ENCODE measurements at regions not wholly inside any gene's neighbourhood (a gene's known extent, or its start where the extent isn't known, plus 50 kb on each side); places are given as distances from the start of the nearest gene placed in this dataset.
A peak's percentile ranks its signal among the peaks of the same experiment; 100 is the strongest.

- Histone ChIP-seq H3K9me3 (ENCODE audit: control insufficient read depth in 4 of 4, insufficient read depth in 3 of 4, low read length in 3 of 4) (peaks cover 0 to 2% (median 0%) of the 10 kb centered on the region in 4 donors), H3K36me3 (ENCODE audit: control insufficient read depth in 4 of 4, insufficient read depth in 4 of 4, low read length in 4 of 4) (no peaks in the 10 kb centered on the region), H3K27ac (ENCODE audit: low read depth in 1 of 2, low read length in 1 of 2) (no peak overlapping the region), H3K4me1 (ENCODE audit: control insufficient read depth in 5 of 5, insufficient read depth in 5 of 5, low read length in 5 of 5) (peaks cover 0 to 26% (median 1%) of the 10 kb centered on the region in 5 donors), H3K9ac (ENCODE audit: insufficient read depth in 1 of 2, low read length in 2 of 2) (no peak overlapping the region), H3K4me3 (no peak overlapping the region), H3K27me3 (ENCODE audit: control insufficient read depth in 3 of 3, insufficient read depth in 3 of 3, low read length in 2 of 3) (no peaks in the 10 kb centered on the region)
- 75 to 79% methylated on average over 1 of the region's 1 CpG for WGBS, 2 donors
- no peak for ATAC-seq (ENCODE audit: insufficient read depth, low FRiP score)
- TF ChIP-seq CTCF (IDR thresholded peaks at IDR 0.05; ENCODE audit: control extremely low read depth, extremely low read depth), result no peak
- DNase-seq, result peak; percentile 49 to 91 (median 89)
Observed at GRCh38 chr13:75145927-75146326, 336.0 kb downstream of the TBC1D4 start.

- no peak for ATAC-seq (ENCODE audit: insufficient read depth, low FRiP score)
- no peak overlapping the region for H3K4me3 ChIP-seq
- H3K4me1 ChIP-seq (ENCODE audit: control insufficient read depth in 5 of 5, insufficient read depth in 5 of 5, low read length in 5 of 5), result no peaks in the 10 kb centered on the region
- no peaks in the 10 kb centered on the region for H3K36me3 ChIP-seq (ENCODE audit: control insufficient read depth in 4 of 4, insufficient read depth in 4 of 4, low read length in 4 of 4)
- peak in 2 of 3 donors; percentile 50 to 63 for DNase-seq
- no peaks in the 10 kb centered on the region for H3K27me3 ChIP-seq (ENCODE audit: control insufficient read depth in 3 of 3, insufficient read depth in 3 of 3, low read length in 2 of 3)
- H3K9ac ChIP-seq (ENCODE audit: insufficient read depth in 1 of 2, low read length in 2 of 2), result no peak overlapping the region
- no peak overlapping the region for H3K27ac ChIP-seq (ENCODE audit: low read depth in 1 of 2, low read length in 1 of 2)
- TF ChIP-seq CTCF (IDR thresholded peaks at IDR 0.05; ENCODE audit: control extremely low read depth, extremely low read depth), result no peak
- H3K9me3 ChIP-seq (ENCODE audit: control insufficient read depth in 4 of 4, insufficient read depth in 3 of 4, low read length in 3 of 4), result peaks cover 0 to 11% (median 4%) of the 10 kb centered on the region in 4 donors
Observed at GRCh38 chr13:75139291-75139690, 342.7 kb downstream of the TBC1D4 start.

GRCh38 chr13:75137911-75138571 lies 343.9 kb downstream of the TBC1D4 start:
- 73 to 77% methylated on average over 3 of the region's 3 CpGs for WGBS, 2 donors
- H3K27me3 ChIP-seq (ENCODE audit: control insufficient read depth in 3 of 3, insufficient read depth in 3 of 3, low read length in 2 of 3), result no peaks in the 10 kb centered on the region

More at GRCh38 chr13:75137911-75138571, 343.9 kb downstream of the TBC1D4 start:
- Histone ChIP-seq H3K9me3 (ENCODE audit: control insufficient read depth in 4 of 4, insufficient read depth in 3 of 4, low read length in 3 of 4) (peaks cover 0 to 11% (median 4%) of the 10 kb centered on the region in 4 donors), H3K27ac (ENCODE audit: low read depth in 1 of 2, low read length in 1 of 2) (no peak overlapping the region), H3K36me3 (ENCODE audit: control insufficient read depth in 4 of 4, insufficient read depth in 4 of 4, low read length in 4 of 4) (no peaks in the 10 kb centered on the region), H3K9ac (ENCODE audit: insufficient read depth in 1 of 2, low read length in 2 of 2) (no peak overlapping the region), H3K4me3 (no peak overlapping the region), H3K4me1 (ENCODE audit: control insufficient read depth in 5 of 5, insufficient read depth in 5 of 5, low read length in 5 of 5) (no peaks in the 10 kb centered on the region)
- no peak for TF ChIP-seq CTCF (IDR thresholded peaks at IDR 0.05; ENCODE audit: control extremely low read depth, extremely low read depth)
- no peak for ATAC-seq (ENCODE audit: insufficient read depth, low FRiP score)
- no peak for DNase-seq
